GM12892 (cell line): ENCODE measurements at regions not wholly inside any gene's neighbourhood (a gene's known extent, or its start where the extent isn't known, plus 50 kb on each side); places are given as distances from the start of the nearest gene placed in this dataset.

ENCODE experiments used
- DNase-seq: peaks from one replicate; pipeline ENCODE4 v3.0.0; 2011; ENCODE audit not compliant: insufficient read length
- FAIRE-seq: peaks from 2 replicates; lab custom pipeline; 2011; peaks lifted over from hg19 to GRCh38; lab: Jason Lieb, UNC
- POLR2A ChIP-seq: IDR thresholded peaks from 2 replicates; pipeline ENCODE4 v1.6.1; 2011; ENCODE audit warnings: low read depth, low read length, control low read depth
- POLR2AphosphoS5 ChIP-seq: IDR thresholded peaks from 2 replicates; pipeline ENCODE4 v1.6.1; 2011; ENCODE audit warnings: low read depth, low read length, control low read depth
- TAF1 ChIP-seq: IDR thresholded peaks from 2 replicates; pipeline ENCODE4 v1.6.1; 2011; ENCODE audit warnings: low read depth, mild to moderate bottlenecking, control low read depth, low read length, borderline replicate concordance

- no peak for TF ChIP-seq POLR2A
- no peak for TF ChIP-seq POLR2AphosphoS5
- no peak for TF ChIP-seq TAF1
- DNase-seq: no peak
- no peak for FAIRE-seq
Observed at GRCh38 chr21:26686705-26687104, 113.6 kb upstream of the CYYR1 start.

GRCh38 chr21:26686278-26686677, 113.2 kb upstream of the CYYR1 start:
- FAIRE-seq (no peak), DNase-seq (no peak)
- TF ChIP-seq POLR2AphosphoS5: no peak
- TF ChIP-seq POLR2A: no peak
- TF ChIP-seq TAF1: no peak

GRCh38 chr21:26684889-26685288, 111.8 kb upstream of the CYYR1 start:
- no peak for FAIRE-seq
- no peak for DNase-seq
- TF ChIP-seq TAF1 (no peak), POLR2A (no peak), POLR2AphosphoS5 (no peak)

GRCh38 chr21:26683996-26684395, 110.9 kb upstream of the CYYR1 start:
- DNase-seq: no peak
- TF ChIP-seq POLR2A (no peak), POLR2AphosphoS5 (no peak), TAF1 (no peak)
- FAIRE-seq: no peak

- DNase-seq: no peak
- no peak for FAIRE-seq
- no peak for TF ChIP-seq POLR2AphosphoS5
- no peak for TF ChIP-seq TAF1
- TF ChIP-seq POLR2A: no peak
Observed at GRCh38 chr21:26679284-26679683, 106.2 kb upstream of the CYYR1 start.

GRCh38 chr21:26674323-26674722, 101.2 kb upstream of the CYYR1 start:
- no peak for TF ChIP-seq POLR2AphosphoS5
- TF ChIP-seq TAF1: no peak
- TF ChIP-seq POLR2A: no peak
- FAIRE-seq (no peak), DNase-seq (no peak)

GRCh38 chr21:26669215-26669764, 96.2 kb upstream of the CYYR1 start:
- FAIRE-seq (no peak), DNase-seq (no peak)
- TF ChIP-seq TAF1: no peak
- TF ChIP-seq POLR2AphosphoS5: no peak
- no peak for TF ChIP-seq POLR2A

GRCh38 chr21:26659757-26660156, 86.7 kb upstream of the CYYR1 start:
- no peak for DNase-seq
- TF ChIP-seq POLR2AphosphoS5 (no peak), TAF1 (no peak), POLR2A (no peak)
- FAIRE-seq: no peak

- FAIRE-seq: no peak
- no peak for DNase-seq
- TF ChIP-seq TAF1 (no peak), POLR2AphosphoS5 (no peak), POLR2A (no peak)
Observed at GRCh38 chr21:26659182-26659581, 86.1 kb upstream of the CYYR1 start.

GRCh38 chr21:26655460-26655859, 82.4 kb upstream of the CYYR1 start:
- no peak for FAIRE-seq
- TF ChIP-seq POLR2AphosphoS5: no peak
- no peak for TF ChIP-seq TAF1
- no peak for TF ChIP-seq POLR2A
- no peak for DNase-seq

- TF ChIP-seq POLR2AphosphoS5: no peak
- TF ChIP-seq TAF1: no peak
- TF ChIP-seq POLR2A: no peak
- no peak for FAIRE-seq
- no peak for DNase-seq
Observed at GRCh38 chr21:26653430-26653829, 80.3 kb upstream of the CYYR1 start.

- TF ChIP-seq POLR2A (no peak), POLR2AphosphoS5 (no peak), TAF1 (no peak)
- FAIRE-seq: no peak
- DNase-seq: no peak
Observed at GRCh38 chr21:26652854-26653253, 79.8 kb upstream of the CYYR1 start.

GRCh38 chr21:26641062-26641461, 68.0 kb upstream of the CYYR1 start:
- FAIRE-seq: no peak
- DNase-seq: no peak
- TF ChIP-seq POLR2AphosphoS5 (no peak), TAF1 (no peak), POLR2A (no peak)
